TTC549 (cell line): ENCODE measurements at regions not wholly inside any gene's neighbourhood (a gene's known extent, or its start where the extent isn't known, plus 50 kb on each side); places are given as distances from the start of the nearest gene placed in this dataset.

Experiments
- FAIRE-seq: peaks from 2 replicates; lab custom pipeline; 2012; peaks lifted over from hg19 to GRCh38; lab: Jason Lieb, UNC

DNA sequence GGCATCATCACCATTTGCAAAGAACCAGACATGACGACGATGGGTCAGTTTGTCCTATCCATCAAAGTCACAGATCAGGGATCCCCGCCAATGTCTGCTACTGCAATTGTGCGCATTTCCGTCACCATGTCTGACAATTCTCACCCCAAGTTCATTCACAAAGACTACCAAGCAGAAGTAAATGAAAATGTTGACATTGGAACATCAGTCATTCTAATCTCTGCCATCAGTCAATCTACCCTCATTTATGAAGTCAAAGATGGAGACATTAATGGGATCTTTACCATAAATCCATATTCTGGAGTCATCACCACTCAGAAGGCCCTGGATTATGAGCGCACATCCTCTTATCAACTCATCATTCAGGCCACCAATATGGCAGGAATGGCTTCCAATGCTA lies 171.6 kb upstream of the MTNR1B start:
- no peak for FAIRE-seq

DNA sequence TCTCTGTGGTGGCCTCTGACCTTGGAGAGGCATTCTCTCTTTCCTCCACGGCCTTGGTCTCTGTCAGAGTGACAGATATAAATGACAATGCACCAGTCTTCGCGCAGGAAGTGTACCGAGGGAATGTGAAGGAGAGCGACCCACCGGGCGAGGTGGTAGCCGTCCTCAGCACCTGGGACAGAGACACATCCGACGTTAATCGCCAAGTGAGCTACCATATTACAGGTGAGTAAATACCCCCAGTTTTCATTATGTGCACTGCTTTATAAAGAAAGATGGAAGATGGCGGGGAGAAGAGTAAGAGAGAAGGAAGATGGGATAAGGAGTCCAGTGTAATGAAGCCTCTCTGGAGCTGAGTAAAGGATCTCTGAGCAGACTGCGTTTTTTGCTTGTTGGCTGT lies 167.8 kb upstream of the MTNR1B start:
- no peak for FAIRE-seq

DNA sequence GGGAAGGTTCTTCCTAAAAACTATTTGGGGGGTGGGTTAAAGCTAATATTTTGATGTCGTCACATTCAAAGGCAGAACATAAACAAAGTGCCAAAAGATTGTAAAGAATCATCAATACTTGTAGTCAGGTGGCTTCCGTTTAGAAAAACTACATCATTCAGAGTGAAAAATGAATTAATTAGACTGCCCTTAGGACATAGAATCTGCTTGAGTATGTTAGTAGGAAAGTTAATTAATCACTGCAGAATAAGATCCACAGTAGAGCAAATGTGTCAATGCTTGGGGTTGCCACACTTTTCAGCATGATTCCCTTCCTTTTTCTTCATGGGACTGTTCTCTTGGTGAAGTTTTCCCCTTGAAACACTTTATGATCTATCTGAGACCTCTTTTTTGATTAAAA lies 166.8 kb upstream of the MTNR1B start:
- FAIRE-seq = no peak

DNA sequence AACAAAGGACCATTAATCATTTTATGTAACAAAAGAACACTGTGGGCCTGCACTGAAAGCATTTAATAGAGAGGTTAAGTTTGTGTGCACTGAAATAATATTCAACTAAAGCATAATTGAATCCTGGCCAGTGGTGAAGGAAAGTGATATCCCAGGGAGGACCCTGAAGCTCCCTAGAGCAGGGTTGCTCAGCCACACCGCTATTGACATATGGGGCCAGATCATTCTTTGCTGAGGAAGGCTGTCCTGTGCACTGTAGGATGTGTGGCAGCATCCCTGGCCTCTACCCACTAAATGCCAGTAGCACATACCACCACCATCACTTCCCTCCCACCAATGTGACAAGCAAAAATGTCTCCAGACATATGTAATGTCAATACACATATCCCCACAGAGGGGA lies 166.1 kb upstream of the MTNR1B start:
- no peak for FAIRE-seq

DNA sequence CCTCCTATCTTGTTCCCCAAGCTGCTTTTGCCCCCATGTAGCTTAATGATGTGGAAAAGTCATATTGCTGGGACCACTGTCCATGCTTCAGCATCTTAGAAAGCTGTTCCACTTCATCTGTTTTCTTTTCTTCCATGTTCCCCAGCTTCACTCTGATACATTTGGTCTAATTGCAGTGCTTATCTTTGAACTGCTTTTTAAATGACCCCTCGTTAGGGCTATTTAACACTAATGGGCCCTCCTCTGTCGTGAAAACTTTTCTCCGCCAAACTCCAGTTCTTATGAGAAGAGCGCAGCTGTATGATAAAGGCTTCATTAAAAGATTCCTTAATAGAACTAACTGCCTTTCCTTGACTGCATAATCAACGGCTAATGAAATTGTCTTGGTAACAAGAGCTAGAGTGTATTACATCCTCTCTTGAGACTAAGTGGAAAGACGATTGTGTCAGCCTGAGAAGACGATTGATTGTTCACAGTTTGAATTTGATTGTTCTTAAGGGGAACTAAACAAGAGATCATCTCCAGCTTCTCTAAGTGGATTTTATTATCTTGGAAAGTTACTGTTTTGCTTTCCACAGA lies 165.0 kb upstream of the MTNR1B start:
- FAIRE-seq = no peak

DNA sequence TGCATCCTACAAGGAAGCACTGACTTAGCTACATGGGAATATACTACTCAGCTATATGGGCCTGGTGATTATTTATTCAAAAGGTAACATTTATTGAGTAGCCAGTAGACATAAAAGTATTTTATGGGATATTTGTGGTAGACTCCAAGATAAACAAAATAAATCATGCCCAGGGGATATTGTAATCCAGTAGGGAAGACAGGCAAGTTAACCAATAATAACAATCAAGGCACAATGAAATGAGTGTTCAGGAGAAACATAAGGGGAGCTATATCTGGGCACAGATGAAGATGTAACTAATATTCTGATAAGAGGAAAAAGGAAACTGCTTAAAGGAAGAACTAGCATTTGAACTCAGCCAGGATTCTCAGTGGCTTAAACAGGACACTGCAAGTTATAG lies 161.4 kb upstream of the MTNR1B start:
- no peak for FAIRE-seq

DNA sequence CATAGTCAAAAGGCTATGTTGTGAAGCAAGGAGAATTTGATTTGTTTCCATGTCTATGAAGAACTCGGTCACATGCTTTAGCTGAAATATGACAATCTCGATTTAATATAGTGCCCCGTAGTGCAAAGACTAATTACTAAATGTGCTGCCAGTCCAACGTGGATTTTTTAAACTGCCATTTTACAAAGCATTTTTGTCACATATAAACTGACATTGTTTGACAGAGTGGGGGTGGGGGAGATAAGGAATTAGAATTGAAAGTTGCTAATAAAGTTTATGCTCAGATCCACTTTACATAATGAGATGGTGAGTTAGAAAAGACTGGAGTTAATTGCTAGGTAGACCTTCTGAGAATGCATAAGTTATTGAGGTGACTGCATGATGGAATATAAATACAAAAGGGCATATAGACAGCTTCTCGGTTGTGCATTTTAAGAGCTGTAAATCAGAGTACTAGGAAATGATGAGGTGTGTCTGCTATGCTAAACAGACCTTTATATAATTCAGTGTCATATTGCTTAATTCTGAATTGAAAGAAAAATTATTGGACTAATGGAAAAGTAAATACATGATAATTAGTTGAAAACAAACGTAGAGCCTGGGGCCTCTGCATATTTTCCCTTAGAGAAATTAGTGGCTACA lies 158.9 kb upstream of the MTNR1B start:
- no peak for FAIRE-seq

DNA sequence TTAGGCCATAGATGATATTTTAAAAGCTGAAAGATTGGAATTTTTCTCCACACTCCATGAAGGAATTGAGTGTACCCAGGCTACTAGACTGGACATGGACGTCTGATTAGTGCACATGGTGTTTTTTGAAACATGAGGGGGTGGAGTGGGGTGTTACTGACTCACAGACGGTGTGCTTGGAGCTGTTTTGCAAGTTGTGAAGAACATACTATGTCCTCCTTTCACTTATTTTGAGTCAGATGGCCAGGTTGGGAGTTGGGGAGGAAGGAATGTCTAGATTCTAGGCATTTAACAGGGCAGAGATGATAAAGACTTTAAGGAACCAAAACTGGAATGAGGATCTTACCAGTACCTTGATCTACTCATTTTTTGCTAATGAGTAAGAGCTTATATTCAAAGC lies 158.1 kb upstream of the MTNR1B start:
- FAIRE-seq = no peak

DNA sequence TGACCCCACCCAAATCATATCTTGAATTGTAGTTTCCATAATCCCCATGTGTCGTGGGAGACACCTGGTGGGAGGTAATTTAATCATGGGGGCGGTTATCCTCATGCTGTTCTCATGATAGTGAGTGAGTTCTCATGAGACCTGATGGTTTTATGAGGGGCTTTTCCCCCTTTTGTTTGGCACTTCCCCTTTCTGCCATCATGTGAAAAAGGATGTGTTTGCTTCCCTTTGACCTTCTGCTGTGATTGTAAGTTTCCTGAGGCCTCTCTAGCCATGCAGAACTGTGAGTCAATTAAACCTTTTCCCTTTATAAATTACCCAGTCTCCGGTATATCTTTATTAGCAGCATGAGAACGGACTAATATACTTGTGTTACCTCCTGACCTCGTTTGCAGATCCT lies 156.6 kb upstream of the MTNR1B start:
- FAIRE-seq = no peak

DNA sequence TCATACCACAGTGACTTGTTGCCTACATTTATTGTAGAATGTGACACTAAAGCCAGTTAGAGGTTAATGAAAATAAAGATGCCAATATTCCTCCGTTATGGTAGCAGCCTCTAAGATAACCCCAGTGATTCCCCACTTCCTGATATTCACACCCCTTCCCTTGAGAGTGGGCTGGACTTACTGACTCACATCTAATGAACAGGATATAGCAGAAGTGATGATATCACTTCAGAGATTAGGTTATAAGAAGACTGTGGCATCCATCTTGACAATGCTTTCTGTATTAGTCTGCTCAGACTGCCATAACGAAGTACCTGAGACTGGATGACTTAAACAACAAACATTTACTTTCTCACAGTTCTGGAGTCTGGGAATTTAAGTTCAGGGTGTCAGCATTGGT lies 149.6 kb upstream of the MTNR1B start:
- no peak for FAIRE-seq

DNA sequence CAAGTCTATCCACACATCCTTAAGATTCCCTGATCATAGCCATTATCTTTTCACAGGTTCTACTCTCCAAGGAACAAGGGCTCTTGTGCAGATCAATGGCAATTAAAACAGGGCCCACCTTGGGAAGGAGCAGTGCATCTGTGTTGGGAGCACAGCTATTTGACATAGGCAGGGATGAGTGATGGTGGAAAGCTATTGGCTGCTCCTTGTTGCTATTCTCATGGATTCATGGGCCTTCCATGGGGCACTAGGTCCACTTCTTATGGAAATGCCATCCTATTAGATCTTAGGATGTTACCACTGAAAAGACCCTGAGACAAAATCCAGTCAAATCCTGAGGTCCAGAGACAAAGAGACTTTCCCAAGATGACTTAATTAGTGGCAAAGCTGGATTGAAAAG lies 148.6 kb upstream of the MTNR1B start:
- no peak for FAIRE-seq

DNA sequence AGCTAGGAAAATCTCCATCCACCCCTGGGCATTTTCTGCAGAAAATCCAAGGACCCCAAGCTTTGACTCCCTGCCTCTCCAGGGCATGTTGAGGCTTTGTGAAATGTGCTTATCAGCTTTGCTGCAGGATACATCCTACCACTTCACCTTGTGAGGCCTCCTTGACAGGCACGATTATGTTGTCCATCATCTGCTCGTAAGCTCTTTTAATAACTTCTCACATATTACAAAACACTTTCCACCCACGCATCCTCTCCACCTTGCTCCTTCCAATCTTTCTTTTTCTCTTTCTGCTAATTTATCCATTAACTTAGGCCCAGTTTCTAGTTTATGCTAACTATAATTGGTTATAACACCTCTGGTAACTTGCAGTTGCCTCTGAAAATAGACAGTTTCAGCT lies 147.0 kb upstream of the MTNR1B start:
- FAIRE-seq = no peak

DNA sequence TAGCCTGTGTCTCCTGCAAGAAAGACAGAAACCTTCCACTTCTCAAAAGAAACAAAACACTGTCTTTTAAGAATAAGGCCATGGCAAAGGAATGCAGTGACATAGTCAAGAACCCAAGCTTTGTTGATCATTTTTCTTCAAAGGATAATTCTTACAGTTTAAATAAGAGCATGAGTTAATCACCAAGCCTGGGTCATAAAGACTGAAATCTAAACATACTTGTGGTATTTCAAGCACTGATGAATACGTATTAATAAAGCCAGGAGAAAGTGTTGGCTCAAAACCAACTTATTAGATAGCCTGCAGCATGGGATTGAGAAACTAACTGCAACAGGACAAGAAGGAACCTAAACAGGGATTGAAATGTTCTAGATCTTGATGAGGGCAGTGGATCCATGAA lies 143.3 kb upstream of the MTNR1B start:
- no peak for FAIRE-seq

DNA sequence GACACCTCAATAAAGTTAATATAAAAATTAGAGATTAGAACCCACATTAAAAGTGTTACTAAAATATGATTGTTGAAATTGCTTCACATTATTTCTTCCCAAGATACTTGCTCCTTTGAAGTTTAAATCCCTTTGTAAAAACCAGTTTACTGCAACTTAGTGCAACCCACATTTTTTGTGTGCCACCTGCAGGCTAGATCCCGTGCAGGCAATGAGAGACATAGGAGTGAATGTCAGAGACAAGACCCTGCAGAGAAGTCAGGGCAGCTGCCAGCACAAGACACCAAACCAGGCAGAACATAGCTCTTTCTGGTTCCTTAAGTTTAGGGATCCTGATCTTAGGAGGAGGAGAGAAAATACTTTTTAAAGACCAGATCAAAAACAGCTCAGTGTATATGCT lies 142.8 kb upstream of the MTNR1B start:
- no peak for FAIRE-seq

DNA sequence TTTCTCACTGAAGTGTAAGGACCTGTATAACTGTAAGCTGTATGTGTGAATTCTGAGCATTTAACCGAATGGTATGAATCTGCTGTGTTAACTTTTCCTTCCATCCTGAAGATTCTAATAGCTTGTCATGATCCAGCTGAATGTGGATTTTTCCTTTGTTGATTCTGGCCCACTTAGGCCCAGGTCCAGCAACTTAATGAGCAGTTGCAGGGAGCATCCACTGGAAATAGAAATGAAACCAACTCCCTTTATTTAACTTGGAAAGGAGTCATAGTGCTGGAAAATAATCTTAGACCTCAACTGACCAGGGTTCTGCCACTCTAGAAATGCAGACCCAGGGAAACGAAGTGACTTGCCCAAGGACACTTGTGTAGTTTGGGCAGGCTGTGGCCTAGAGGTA lies 142.3 kb upstream of the MTNR1B start:
- FAIRE-seq = no peak

DNA sequence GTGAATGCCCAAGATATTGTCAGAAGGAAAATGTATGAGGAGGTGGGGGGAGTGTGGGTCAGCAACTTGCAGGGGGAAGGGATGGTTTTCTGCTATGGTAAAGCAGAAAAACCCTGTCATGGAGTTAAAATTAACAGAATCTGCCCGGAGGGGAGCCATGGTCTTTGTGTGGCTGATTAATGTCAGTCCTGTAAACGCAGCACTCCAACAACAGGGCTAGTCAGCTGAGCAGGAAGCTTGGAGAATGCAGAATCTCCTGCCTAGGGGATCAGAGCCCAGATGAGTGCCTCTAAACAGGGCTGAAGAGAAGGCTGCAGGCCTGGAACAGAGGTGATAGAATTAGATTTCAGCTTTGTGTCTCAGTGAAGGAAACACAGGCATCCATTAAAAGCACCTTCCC lies 140.9 kb upstream of the MTNR1B start:
- FAIRE-seq = no peak

DNA sequence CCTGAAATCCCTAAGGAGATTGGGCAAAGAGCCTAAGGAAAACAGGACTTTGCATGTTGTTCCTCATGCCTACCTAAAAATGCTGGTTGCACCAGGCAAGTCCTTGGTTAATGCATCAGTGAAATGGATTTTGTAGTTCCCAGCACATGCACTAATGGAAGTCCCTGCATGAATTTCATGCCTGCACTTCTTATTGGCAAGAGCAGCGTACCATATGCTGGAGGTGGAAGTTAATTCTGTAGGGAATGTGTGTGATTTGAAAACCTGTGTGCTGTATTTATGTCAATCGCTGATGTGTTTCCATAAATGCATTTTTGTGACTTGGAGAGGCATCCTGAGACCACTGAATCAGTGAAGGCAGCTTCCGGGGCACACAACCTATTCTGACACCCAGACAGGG lies 140.3 kb upstream of the MTNR1B start:
- FAIRE-seq = no peak

DNA sequence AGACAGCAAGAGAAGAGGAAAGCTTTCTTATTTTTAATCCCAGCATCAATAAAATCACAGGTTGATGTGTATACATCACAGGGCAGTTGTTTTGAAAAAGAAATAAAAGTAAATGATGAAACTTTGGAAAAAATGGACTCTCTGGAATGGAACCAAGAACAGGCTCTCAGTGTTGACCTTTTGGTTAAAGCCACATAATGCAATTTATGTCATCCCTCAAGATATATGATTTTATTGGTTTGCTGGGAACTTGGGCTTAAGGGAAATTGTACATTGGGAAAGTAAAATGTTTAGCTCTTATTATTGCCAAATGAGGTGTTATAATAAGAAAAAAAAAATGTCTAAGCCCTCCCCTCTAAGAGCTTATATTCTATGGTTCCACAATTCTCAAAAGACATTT lies 139.8 kb upstream of the MTNR1B start:
- FAIRE-seq = no peak

DNA sequence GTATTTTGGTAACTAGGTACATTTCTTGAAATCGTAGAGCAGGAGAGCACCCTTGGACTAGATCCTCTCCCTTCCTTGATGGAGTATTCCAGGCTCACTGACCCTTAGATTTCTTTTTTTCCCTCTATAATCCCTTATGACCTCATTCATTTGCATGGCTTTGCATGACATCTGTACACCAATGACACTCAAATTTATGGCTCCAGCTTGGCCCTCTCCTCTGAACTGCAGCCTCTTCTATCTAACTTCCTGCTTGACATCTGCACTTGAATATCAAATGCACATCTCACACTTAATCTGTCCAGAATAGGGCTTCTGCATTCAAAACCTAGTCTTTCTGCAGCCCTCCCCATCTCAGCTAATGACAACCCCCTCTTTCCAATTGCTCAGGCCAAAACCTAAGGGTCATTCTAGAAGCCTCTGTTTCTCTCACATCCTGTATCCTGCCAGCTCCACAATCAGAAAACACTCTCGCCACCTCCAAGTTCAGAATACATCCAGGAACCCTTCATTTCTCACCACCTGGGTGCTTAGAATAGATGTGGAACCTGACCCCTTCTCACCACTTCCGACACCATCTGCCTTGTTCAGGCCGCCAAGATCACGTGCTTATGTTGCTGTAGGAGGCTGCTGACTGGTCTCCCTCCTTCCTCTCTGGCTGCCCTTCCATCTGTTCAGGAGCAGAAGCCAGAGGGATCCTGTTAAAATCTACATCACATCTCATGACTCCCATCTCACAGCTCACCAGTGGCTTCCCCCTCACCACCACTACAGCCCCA lies 138.9 kb upstream of the MTNR1B start:
- no peak for FAIRE-seq

DNA sequence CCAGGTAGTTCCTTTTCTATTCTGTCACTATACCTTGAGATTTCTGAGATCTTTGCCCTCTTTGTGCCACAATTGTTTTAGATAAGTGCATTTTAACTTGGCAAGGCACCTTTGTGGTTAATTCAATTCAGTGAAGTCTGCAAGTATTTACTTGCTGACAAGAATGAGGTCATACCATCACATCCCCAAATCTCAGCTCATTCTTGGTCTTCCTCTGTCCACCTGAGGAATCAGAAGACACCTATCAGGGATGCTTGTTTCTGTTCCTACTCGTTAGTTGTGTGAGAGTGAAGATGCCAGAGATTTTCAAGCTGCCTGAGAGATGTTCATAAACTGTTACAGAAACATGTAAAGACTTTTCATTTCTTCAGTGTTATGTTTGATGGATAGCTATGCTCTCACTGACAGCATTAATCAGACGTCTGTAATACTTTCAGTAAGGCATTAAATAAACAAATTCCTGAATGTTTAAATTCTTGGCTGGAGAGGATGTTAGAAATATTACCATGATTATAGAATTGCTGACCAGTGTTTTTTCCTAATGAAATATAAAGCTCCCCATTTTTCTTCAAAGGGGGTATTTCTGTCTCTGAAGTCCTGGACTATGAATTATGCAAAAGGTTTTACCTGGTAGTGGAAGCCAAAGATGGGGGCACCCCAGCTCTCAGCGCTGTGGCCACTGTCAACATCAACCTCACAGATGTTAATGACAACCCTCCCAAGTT lies 135.0 kb upstream of the MTNR1B start:
- no peak for FAIRE-seq

DNA sequence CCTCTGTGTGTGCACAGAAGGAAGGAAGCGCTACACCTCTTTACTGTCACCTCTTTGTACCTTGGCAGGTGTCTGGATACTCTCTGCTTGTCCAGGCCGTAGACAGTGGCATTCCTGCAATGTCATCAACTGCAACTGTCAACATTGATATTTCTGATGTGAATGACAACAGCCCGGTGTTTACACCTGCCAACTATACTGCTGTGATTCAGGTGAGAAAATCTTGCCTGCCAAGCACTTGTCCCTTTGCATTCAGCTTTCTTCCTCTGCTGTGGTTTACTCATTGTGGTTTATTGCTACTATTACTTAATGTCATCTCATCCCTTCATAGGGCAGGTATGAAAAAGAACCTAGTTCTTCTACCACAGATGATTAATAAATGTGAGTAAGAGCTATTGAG lies 131.9 kb upstream of the MTNR1B start:
- FAIRE-seq = no peak

DNA sequence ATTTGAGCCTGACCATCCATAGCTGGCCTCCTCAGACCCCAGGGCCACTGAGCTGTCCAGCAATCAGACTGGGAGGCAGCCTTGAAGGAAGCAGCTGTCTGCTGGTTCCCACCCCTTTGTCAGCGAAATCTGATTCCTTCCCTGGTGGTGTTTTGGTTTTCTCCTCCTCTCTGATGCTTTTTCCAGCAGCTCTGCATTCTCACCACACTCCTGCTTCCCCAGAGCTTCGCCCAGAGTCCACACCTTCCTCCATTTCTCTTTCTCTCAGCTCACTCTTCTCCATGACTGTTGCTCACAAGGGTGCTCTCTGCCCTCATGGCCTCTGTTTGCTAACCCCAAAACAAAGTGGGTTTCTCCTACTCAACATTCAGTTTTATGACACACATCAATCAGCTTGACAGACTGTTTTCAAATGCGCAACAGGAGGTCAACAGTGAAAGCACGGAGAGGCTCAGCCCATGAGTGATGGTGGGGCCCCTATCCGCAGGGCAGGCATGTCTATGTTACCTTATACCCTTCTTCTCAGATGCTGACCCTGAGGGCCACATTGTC lies 130.6 kb upstream of the MTNR1B start:
- no peak for FAIRE-seq

DNA sequence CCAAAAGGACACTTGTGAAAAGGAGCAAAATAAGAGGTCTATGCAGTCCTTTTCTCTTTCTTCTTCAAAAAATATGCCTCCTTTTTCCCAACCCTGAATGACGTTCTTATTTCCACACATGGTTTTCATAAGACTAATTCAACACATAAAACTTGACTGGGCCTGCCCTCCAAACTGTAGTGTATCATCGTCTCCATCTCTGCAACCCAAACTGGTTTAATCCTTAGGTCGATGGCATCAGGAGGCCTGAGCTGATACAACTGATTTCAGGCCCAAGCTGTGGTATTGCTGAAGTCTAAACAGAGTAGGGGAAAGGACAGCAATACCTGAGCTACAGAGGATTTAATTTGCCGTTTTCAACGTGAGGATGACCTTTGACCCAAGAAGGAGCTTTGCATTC lies 130.0 kb upstream of the MTNR1B start:
- no peak for FAIRE-seq
